ENCODE measurements at regions not wholly inside any gene's neighbourhood (a gene's known extent, or its start where the extent isn't known, plus 50 kb on each side); places are given as distances from the start of the nearest gene placed in this dataset.
"Not testable (repeated sequence)": the region's sequence is repeated elsewhere in the genome, so short reads cannot be mapped to it uniquely, and the experiment has no call there.

GRCh38 chr6:86723729-86724128 lies 213.6 kb upstream of the HTR1E start:
- TF ChIP-seq CTCF (IDR thresholded peaks at IDR 0.05; ENCODE audit: extremely low read depth, insufficient read depth, missing control alignments), result no peak
- in situ Hi-C loops (cut with MboI; ENCODE audit: low pct_unique_long_range_greater_than_20kb, low sequenced_read_pairs, unreplicated experiment), result no loop called here
- DNase-seq (ENCODE audit: low spot score), result no peak

GRCh38 chr6:86723151-86723550 lies 214.2 kb upstream of the HTR1E start:
- TF ChIP-seq CTCF (IDR thresholded peaks at IDR 0.05; ENCODE audit: extremely low read depth, insufficient read depth, missing control alignments), result no peak
- DNase-seq (ENCODE audit: low spot score), result no peak
- in situ Hi-C loops (cut with MboI; ENCODE audit: low pct_unique_long_range_greater_than_20kb, low sequenced_read_pairs, unreplicated experiment), result no loop called here

GRCh38 chr6:86722131-86722530 lies 215.2 kb upstream of the HTR1E start:
- no peak for TF ChIP-seq CTCF (IDR thresholded peaks at IDR 0.05; ENCODE audit: extremely low read depth, insufficient read depth, missing control alignments)
- in situ Hi-C loops (cut with MboI; ENCODE audit: low pct_unique_long_range_greater_than_20kb, low sequenced_read_pairs, unreplicated experiment), result no loop called here
- DNase-seq (ENCODE audit: low spot score), result no peak

- in situ Hi-C loops (cut with MboI; ENCODE audit: low pct_unique_long_range_greater_than_20kb, low sequenced_read_pairs, unreplicated experiment), result no loop called here
- no peak for DNase-seq (ENCODE audit: low spot score)
- no peak for TF ChIP-seq CTCF (IDR thresholded peaks at IDR 0.05; ENCODE audit: extremely low read depth, insufficient read depth, missing control alignments)
Measured at GRCh38 chr6:86715676-86716075, 221.7 kb upstream of the HTR1E start.

GRCh38 chr6:86712039-86712438 lies 225.3 kb upstream of the HTR1E start:
- in situ Hi-C loops (cut with MboI; ENCODE audit: low pct_unique_long_range_greater_than_20kb, low sequenced_read_pairs, unreplicated experiment), result no loop called here

GRCh38 chr6:86707545-86708120 lies 229.7 kb upstream of the HTR1E start:
- no peak for TF ChIP-seq CTCF (IDR thresholded peaks at IDR 0.05; ENCODE audit: extremely low read depth, insufficient read depth, missing control alignments)
- DNase-seq (ENCODE audit: low spot score), result no peak
- in situ Hi-C loops (cut with MboI; ENCODE audit: low pct_unique_long_range_greater_than_20kb, low sequenced_read_pairs, unreplicated experiment), result no loop called here

More at GRCh38 chr6:86712039-86712438, 225.3 kb upstream of the HTR1E start:
- no peak for DNase-seq (ENCODE audit: low spot score)
- TF ChIP-seq CTCF (IDR thresholded peaks at IDR 0.05; ENCODE audit: extremely low read depth, insufficient read depth, missing control alignments), result no peak

- TF ChIP-seq CTCF (IDR thresholded peaks at IDR 0.05; ENCODE audit: extremely low read depth, insufficient read depth, missing control alignments), result peak; percentile 15
- in situ Hi-C loops (cut with MboI; ENCODE audit: low pct_unique_long_range_greater_than_20kb, low sequenced_read_pairs, unreplicated experiment), result no loop called here
- no peak for DNase-seq (ENCODE audit: low spot score)
Measured at GRCh38 chr6:86706449-86706848, 230.9 kb upstream of the HTR1E start.

GRCh38 chr6:86701228-86701627 lies 236.1 kb upstream of the HTR1E start:
- in situ Hi-C loops (cut with MboI; ENCODE audit: low pct_unique_long_range_greater_than_20kb, low sequenced_read_pairs, unreplicated experiment); DNase-seq (ENCODE audit: low spot score): not testable (repeated sequence)
